ENCODE measurements at regions not wholly inside any gene's neighbourhood (a gene's known extent, or its start where the extent isn't known, plus 50 kb on each side); places are given as distances from the start of the nearest gene placed in this dataset.

GRCh38 chr2:5877360-5877759 lies 185.2 kb downstream of the SOX11 start:
- TF ChIP-seq CTCF (IDR thresholded peaks at IDR 0.05) (no peak), EP300 (IDR thresholded peaks at IDR 0.05) (no peak)
